ENCODE measurements at regions not wholly inside any gene's neighbourhood (a gene's known extent, or its start where the extent isn't known, plus 50 kb on each side); places are given as distances from the start of the nearest gene placed in this dataset.

- Histone ChIP-seq H3K27me3 (ENCODE audit: control insufficient read depth, insufficient read depth) (no peaks in the 10 kb centered on the region), H3K4me1 (ENCODE audit: control insufficient read depth, insufficient read depth, low read length) (no peaks in the 10 kb centered on the region), H3K9me3 (ENCODE audit: control insufficient read depth, low read length) (no peaks in the 10 kb centered on the region), H3K4me3 (ENCODE audit: low read length) (no peak overlapping the region), H3K27ac (ENCODE audit: low read length) (no peak overlapping the region)
- ATAC-seq (no peak), DNase-seq (no peak)
- WGBS: 71% methylated on average over 12 of the region's 12 CpGs
- intact Hi-C loops (cut with DNase I): no loop called here
Observed at GRCh38 chr6:19976411-19977129, 139.4 kb downstream of the ID4 start.

- Histone ChIP-seq H3K4me1 (ENCODE audit: control insufficient read depth, insufficient read depth, low read length) (no peaks in the 10 kb centered on the region), H3K27ac (ENCODE audit: low read length) (no peak overlapping the region), H3K4me3 (ENCODE audit: low read length) (no peak overlapping the region), H3K9me3 (ENCODE audit: control insufficient read depth, low read length) (no peaks in the 10 kb centered on the region), H3K27me3 (ENCODE audit: control insufficient read depth, insufficient read depth) (no peaks in the 10 kb centered on the region)
- intact Hi-C loops (cut with DNase I): no loop called here
- ATAC-seq: no peak
- 85% methylated on average over 7 of the region's 7 CpGs for WGBS
- no peak for DNase-seq
Observed at GRCh38 chr6:19979059-19979458, 141.9 kb downstream of the ID4 start.

GRCh38 chr6:19979986-19980385 is 142.8 kb downstream of the ID4 start:
- no peak overlapping the region for H3K27ac ChIP-seq (ENCODE audit: low read length)
- intact Hi-C loops (cut with DNase I): no loop called here
- no peaks in the 10 kb centered on the region for H3K27me3 ChIP-seq (ENCODE audit: control insufficient read depth, insufficient read depth)
- H3K4me3 ChIP-seq (ENCODE audit: low read length): no peak overlapping the region
- WGBS: 68% methylated on average over 1 of the region's 1 CpG
- H3K4me1 ChIP-seq (ENCODE audit: control insufficient read depth, insufficient read depth, low read length): no peaks in the 10 kb centered on the region
- H3K9me3 ChIP-seq (ENCODE audit: control insufficient read depth, low read length): no peaks in the 10 kb centered on the region
- no peak for ATAC-seq
- no peak for DNase-seq

- no peaks in the 10 kb centered on the region for H3K9me3 ChIP-seq (ENCODE audit: control insufficient read depth, low read length)
- WGBS: 79% methylated on average over 11 of the region's 11 CpGs
- no peaks in the 10 kb centered on the region for H3K4me1 ChIP-seq (ENCODE audit: control insufficient read depth, insufficient read depth, low read length)
- no peak for ATAC-seq
- H3K27ac ChIP-seq (ENCODE audit: low read length): no peak overlapping the region
- no peak for DNase-seq
- intact Hi-C loops (cut with DNase I): no loop called here
- H3K4me3 ChIP-seq (ENCODE audit: low read length): no peak overlapping the region
- H3K27me3 ChIP-seq (ENCODE audit: control insufficient read depth, insufficient read depth): no peaks in the 10 kb centered on the region
Observed at GRCh38 chr6:19983374-19983773, 146.2 kb downstream of the ID4 start.

- WGBS: 91% methylated on average over 2 of the region's 2 CpGs
- no peaks in the 10 kb centered on the region for H3K27me3 ChIP-seq (ENCODE audit: control insufficient read depth, insufficient read depth)
- ATAC-seq: no peak
- no peaks in the 10 kb centered on the region for H3K4me1 ChIP-seq (ENCODE audit: control insufficient read depth, insufficient read depth, low read length)
- H3K9me3 ChIP-seq (ENCODE audit: control insufficient read depth, low read length): no peaks in the 10 kb centered on the region
- H3K27ac ChIP-seq (ENCODE audit: low read length): no peak overlapping the region
- DNase-seq: no peak
- no peak overlapping the region for H3K4me3 ChIP-seq (ENCODE audit: low read length)
- intact Hi-C loops (cut with DNase I): no loop called here
Observed at GRCh38 chr6:19986691-19987438, 149.7 kb downstream of the ID4 start.

- no peaks in the 10 kb centered on the region for H3K9me3 ChIP-seq (ENCODE audit: control insufficient read depth, low read length)
- no peaks in the 10 kb centered on the region for H3K4me1 ChIP-seq (ENCODE audit: control insufficient read depth, insufficient read depth, low read length)
- WGBS: 3% methylated on average over 3 of the region's 3 CpGs
- no peak overlapping the region for H3K27ac ChIP-seq (ENCODE audit: low read length)
- H3K27me3 ChIP-seq (ENCODE audit: control insufficient read depth, insufficient read depth): no peaks in the 10 kb centered on the region
- no peak overlapping the region for H3K4me3 ChIP-seq (ENCODE audit: low read length)
- intact Hi-C loops (cut with DNase I): no loop called here
- ATAC-seq (no peak), DNase-seq (no peak)
Observed at GRCh38 chr6:19988555-19988954, 151.4 kb downstream of the ID4 start.

GRCh38 chr6:19991176-19991575 is 154.0 kb downstream of the ID4 start:
- ATAC-seq: no peak
- WGBS: 54% methylated on average over 3 of the region's 3 CpGs
- intact Hi-C loops (cut with DNase I): no loop called here

GRCh38 chr6:19994909-19995308 is 157.7 kb downstream of the ID4 start:
- Histone ChIP-seq H3K27ac (ENCODE audit: low read length) (no peak overlapping the region), H3K9me3 (ENCODE audit: control insufficient read depth, low read length) (no peaks in the 10 kb centered on the region), H3K27me3 (ENCODE audit: control insufficient read depth, insufficient read depth) (no peaks in the 10 kb centered on the region), H3K4me3 (ENCODE audit: low read length) (no peak overlapping the region), H3K4me1 (ENCODE audit: control insufficient read depth, insufficient read depth, low read length) (no peaks in the 10 kb centered on the region)
- no peak for ATAC-seq
- DNase-seq: no peak
- intact Hi-C loops (cut with DNase I): no loop called here

More at GRCh38 chr6:19991176-19991575, 154.0 kb downstream of the ID4 start:
- no peak overlapping the region for H3K27ac ChIP-seq (ENCODE audit: low read length)
- no peak for DNase-seq
- H3K27me3 ChIP-seq (ENCODE audit: control insufficient read depth, insufficient read depth): no peaks in the 10 kb centered on the region
- no peaks in the 10 kb centered on the region for H3K4me1 ChIP-seq (ENCODE audit: control insufficient read depth, insufficient read depth, low read length)
- no peak overlapping the region for H3K4me3 ChIP-seq (ENCODE audit: low read length)
- no peaks in the 10 kb centered on the region for H3K9me3 ChIP-seq (ENCODE audit: control insufficient read depth, low read length)

GRCh38 chr6:19995575-19996257 is 158.5 kb downstream of the ID4 start:
- Histone ChIP-seq H3K9me3 (ENCODE audit: control insufficient read depth, low read length) (no peaks in the 10 kb centered on the region), H3K4me3 (ENCODE audit: low read length) (no peak overlapping the region), H3K27me3 (ENCODE audit: control insufficient read depth, insufficient read depth) (no peaks in the 10 kb centered on the region), H3K4me1 (ENCODE audit: control insufficient read depth, insufficient read depth, low read length) (no peaks in the 10 kb centered on the region), H3K27ac (ENCODE audit: low read length) (no peak overlapping the region)
- DNase-seq (no peak), ATAC-seq (no peak)
- intact Hi-C loops (cut with DNase I): no loop called here
- 37% methylated on average over 12 of the region's 12 CpGs for whole genome bisulfite sequencing

- H3K27ac ChIP-seq (ENCODE audit: low read length): no peak overlapping the region
- H3K9me3 ChIP-seq (ENCODE audit: control insufficient read depth, low read length): no peaks in the 10 kb centered on the region
- no peak for DNase-seq
- intact Hi-C loops (cut with DNase I): no loop called here
- no peak overlapping the region for H3K4me3 ChIP-seq (ENCODE audit: low read length)
- H3K4me1 ChIP-seq (ENCODE audit: control insufficient read depth, insufficient read depth, low read length): no peaks in the 10 kb centered on the region
- H3K27me3 ChIP-seq (ENCODE audit: control insufficient read depth, insufficient read depth): no peaks in the 10 kb centered on the region
- 84% methylated on average over 1 of the region's 1 CpG for WGBS
- ATAC-seq: no peak
Observed at GRCh38 chr6:19997104-19997503, 159.9 kb downstream of the ID4 start.

- ATAC-seq (no peak), DNase-seq (no peak)
- Histone ChIP-seq H3K4me3 (ENCODE audit: low read length) (no peak overlapping the region), H3K27ac (ENCODE audit: low read length) (no peak overlapping the region), H3K9me3 (ENCODE audit: control insufficient read depth, low read length) (no peaks in the 10 kb centered on the region), H3K4me1 (ENCODE audit: control insufficient read depth, insufficient read depth, low read length) (no peaks in the 10 kb centered on the region), H3K27me3 (ENCODE audit: control insufficient read depth, insufficient read depth) (no peaks in the 10 kb centered on the region)
- intact Hi-C loops (cut with DNase I): no loop called here
- WGBS: 89% methylated on average over 3 of the region's 3 CpGs
Observed at GRCh38 chr6:19998541-19998940, 161.4 kb downstream of the ID4 start.

All from right cardiac atrium (tissue), 5 donors.